GM04504 (cell line): ENCODE measurements at regions not wholly inside any gene's neighbourhood (a gene's known extent, or its start where the extent isn't known, plus 50 kb on each side); places are given as distances from the start of the nearest gene placed in this dataset.

ENCODE experiments used
- DNase-seq: peaks from one replicate; pipeline ENCODE4 v3.0.0-alpha.2; 2012; ENCODE audit warnings: low read depth

DNA sequence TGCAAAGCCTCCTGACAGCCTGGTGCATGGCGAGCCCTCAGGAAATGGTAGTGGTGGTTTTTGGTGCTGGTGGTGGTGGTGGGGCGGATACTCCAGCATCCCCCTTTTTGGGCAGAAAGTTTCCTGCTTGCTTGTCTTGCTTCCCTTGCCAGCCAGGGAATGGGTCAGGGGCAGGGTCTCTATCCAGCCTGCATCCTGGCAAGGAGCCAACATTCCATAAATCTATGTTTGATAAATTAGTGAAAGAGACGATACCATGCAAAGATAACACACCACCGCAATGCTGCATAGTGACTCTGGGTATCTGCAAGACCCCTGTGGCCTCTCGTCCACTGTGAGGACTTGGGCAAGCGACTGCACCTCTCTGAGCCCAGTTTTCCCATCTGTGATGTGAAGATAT lies 246.2 kb downstream of the LRFN2 start:
- DNase-seq, result no peak

DNA sequence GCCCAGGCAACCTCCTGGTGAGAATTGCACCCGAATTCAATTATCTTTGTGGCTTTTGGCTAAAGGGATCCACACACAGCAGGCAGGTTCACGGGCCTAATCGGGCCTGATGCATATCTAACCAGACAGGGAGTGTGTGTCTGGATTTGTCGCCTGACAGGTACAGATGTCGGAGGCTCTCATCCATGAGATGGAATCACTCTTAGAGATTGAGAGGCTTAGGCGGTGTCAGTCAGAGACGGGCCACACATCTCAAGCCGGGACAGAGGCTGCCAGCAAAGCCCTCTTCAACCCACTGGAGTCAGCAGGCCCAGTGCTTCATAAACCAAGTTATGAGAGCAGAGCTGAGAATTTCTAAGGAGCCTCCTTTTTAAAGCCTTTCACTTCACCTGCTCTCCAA lies 247.0 kb downstream of the LRFN2 start:
- DNase-seq, result no peak

DNA sequence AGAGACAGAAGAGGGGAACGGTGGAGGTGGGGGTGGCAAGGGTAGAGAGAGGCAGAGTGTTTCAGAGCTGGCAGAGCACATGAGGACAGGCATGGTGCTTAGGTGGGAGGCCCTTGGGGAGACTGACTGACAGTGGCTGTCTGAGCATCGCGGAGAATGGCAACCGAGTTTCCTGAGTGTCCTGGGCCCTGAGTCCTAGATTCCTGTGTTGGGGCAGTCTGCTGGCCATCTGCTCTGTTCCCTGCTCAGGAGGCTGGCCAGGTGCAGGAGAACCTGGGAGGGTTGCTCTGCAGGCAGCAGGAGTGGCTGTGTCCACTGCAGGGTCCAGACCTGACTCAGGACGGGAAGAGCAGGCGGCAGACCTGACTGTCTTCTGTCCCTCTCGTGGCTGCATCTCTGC lies 248.9 kb downstream of the LRFN2 start:
- no peak for DNase-seq

DNA sequence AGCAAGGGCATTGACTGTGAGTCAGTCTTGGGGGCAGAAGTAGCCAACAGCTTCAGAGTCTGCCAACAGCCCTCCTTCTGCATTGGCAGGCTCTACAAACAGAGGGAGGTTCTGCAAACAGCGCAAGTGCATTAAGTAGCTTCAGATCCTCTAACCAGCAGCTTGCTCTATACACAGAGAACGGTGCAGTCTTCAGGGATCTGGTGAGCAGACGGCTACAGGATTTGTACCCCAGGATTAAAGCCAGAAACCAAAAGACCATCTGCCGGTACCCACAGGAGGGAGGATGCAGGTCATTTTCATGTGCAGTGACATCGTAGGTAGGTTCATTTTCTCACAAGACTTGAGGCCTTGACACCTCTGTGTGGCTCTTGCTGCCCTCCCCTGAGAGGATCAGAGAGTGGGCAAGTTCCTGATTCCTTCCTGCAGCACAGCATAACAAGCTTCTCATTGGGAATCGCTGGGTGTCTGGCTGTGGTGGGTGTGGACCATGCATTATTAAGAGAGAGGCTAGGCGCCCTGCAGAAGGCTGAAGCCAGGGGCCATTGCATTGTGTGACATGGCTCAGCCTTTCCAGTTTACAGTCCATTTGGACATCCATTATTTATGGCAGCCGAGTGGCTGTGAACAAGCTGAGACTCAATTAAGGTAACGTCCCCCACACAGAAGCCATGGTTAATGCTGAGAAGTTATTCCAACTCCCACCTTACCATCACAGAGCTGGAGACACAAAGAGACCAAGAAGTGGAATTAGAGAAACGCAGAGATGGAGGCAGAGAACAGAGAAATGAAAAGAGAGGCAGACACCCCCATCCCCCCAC lies 250.0 kb downstream of the LRFN2 start:
- no peak for DNase-seq

DNA sequence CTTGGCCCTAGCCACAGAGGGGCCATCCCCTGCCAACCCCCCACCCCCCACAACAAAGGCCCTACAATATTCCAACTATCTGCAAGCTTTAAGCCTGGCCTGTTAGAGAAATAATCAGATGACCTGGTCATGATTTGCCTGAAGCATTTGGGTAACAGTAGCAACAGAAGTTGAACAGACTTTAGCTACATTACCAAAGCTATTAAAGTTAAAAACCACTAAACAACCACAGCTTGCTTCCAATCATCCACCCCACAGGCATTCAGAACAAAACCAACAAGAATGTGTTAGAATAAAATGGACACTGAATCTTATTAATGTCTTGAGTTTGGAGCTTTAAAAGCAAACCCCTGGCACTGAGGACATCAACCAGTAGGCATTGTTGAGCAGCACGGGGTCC lies 250.9 kb downstream of the LRFN2 start:
- DNase-seq, result no peak

DNA sequence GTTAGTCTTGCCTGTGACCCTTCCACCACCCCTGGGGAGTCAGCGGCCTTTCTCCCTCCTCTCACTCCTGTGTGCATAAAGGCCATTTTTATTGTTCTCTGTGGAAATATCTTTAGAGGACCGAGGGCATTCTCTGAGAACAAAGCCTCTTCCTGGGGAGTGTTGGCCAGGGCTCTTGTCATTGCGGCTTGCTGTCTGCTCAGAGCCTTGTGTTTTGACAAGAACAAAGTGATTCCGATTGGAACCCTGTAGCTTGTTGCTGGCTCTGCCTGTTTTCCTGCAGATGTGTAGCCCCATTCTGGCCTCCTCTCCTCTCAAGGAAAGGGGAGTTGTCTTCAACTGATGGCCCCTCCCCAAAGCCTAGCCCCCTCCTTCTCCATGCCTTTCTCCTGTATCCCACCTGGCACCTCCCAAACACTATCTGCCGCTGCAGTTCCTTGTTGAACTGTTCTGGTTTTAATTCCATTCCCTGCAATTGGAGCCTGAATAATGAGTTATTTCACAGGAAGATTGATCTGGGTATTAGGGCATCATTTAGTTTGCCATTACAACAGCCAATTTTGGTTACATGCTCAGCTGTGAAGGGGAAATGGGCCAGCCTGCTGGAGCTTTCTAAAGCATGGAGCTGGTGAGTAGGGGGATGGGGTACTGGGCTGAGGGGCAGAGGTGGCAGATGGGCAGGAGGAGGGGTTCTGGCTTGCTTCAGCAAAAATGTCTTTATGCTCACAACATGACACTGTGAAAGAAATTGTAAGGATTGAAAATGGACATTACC lies 252.5 kb downstream of the LRFN2 start:
- DNase-seq, result no peak

DNA sequence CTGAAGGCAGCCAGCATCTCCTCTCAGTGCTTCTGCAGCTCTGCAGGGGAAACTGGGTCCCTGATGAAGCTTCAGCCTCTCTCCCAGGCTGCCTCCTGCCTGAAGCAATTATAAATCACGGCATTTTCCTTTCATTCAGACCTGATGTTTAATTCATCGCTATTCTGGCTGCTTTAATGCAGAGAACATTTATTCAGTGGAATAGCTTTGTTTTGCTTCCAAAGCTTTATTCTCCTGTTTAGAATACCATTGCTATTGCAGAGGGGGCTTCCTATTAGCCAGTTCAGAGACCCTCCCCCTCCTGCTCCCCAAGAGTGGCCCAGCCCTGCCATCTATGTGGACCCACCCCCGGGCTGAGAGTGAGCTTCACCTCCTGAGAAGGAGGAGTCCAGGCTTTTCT lies 255.6 kb downstream of the LRFN2 start:
- DNase-seq, result no peak

DNA sequence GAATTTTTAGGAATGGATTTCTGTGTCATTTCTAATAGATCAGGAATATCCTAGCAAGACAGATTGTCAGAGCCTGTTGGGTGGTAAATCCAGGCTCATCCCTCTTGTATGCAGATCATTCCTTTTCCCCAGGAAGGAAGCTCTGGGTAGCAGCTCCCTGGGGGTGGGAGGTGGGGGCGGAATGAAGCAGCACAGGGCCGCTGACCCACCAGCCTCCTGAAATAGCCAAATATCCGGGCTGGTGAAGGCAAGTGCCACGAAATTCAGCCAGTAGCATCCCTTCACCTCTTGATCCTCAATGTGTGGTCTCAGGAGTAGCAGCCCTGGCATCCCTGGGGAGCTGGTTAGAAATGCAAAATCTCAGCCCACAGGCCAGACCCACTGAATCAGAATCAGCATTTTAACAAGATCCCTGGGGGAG lies 256.9 kb downstream of the LRFN2 start:
- DNase-seq, result no peak

DNA sequence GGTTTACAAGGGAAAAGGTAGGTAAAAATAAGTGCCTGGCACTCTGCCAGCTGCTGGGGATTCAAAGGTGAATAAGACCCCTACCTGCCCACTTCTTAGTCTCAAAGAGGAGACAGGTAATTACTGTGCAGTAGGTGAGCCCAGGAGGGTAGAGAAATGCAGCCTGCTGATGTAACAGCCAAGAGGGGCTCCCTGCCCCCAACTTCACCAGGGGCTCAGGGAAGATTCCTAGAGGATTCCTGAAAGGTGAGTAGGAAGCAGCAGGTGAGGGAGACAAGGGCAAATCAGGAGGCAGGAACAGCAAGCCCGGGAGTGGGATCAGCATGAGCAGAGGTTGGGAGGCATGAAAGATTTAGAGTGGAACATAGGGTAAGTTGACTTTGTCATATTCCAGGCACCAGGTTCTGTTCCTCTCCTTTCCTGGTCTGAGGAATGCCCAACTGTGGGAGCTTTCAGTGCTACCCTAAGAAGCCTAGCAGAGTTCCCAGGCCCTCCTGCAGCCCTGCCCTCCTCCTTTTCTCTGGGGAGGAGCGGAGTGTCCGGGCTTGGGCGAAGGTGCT lies 258.1 kb downstream of the LRFN2 start:
- no peak for DNase-seq

DNA sequence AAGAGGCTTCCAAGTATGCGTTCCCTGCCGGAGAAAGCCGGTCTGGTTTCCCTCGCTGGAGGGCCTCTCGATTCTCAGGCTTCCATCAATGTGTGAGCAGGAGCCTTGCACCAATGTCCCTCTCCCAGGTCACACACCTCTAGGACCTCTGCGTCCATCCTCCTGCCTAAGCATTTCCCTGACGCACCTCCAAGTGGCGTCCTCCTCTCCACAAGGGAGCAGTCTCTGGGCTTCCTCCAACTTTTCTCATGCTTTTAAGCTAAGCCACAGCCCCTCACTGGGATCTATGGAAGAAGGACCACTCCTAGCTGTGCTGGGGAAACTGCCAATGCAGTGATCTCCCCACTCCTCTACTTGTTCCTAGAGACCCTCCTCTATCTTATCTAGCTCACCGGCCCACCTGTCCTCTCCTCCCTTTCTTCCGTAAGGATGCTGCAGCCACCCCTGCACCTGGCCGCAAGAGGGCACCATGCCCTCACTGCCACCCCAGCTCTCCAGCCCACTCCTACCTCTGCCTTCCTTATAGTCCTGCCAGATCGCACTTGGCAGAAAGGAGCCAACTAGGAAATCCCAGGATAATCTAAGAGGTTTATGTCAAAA lies 258.7 kb downstream of the LRFN2 start:
- DNase-seq, result no peak

DNA sequence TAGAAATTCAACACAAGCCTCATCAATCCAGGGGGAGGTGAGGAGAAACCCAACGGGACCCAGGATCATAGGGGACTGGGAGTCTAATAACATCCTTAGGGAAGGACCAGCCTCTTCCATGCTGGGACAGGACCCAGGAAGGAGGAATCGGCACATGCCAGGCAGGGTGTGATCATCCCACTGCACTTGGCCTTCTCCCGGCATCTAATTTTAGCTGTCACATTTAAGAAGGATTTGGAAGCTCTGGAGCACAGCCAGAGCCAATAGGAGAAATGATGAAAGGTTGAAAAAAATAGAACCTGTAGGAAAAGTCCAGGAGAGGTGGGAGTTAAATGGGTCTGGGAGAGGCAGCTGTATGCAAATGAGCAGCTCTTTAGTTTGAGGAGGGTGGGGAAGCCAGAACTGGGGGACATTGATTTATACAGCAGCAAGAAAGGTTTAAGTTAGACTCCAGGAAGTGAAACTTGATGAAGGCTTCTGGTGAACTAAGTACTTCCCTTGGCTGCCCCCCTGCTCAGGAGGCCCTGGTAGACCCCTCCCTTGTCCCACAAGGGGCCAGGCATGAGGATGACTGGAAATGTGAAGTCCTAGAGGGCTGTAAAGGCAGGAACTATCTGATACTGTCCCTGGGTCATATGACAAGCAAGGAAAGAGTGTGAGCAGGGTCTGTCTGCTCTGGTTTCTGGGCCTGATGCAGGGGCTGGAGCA lies 260.3 kb downstream of the LRFN2 start:
- DNase-seq, result no peak

DNA sequence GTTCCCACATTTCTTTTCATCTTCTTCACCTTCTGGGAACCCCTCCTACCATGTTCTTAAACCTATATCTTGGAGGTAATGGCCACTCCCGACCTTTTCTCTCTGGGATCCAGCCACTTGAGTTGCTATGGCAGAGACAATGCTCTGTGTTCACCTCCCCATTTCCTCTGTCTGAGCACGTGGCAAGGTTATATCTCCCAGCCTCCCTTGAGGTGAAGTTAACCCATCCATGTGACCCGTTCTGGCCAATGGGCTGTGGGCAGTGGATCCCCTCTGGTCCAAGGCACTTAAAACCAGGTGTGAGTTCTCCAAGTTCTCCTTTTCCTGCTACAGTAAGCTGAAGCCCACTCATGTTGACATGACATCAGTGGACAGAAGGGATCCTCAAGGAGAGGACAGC lies 261.4 kb downstream of the LRFN2 start:
- no peak for DNase-seq

DNA sequence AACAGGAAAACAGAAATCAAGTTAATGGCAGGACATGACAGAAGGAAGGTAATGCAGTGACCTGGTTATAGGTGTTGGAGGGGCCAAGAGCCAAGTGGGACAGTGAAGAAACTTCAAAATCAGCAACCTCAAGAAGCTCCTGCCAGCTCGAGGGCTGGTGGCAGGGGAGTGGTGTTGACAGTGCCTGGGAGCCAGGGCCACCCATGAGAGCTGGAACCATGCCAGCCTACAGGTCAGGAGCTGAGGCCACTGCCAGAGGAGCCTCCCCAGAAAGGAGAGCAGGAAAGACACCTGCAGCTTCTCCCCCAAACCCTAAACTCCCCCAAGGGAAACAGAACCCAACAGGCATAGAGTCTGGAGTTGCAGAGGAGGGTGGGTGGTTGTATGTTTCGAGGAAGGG lies 262.1 kb downstream of the LRFN2 start:
- no peak for DNase-seq

DNA sequence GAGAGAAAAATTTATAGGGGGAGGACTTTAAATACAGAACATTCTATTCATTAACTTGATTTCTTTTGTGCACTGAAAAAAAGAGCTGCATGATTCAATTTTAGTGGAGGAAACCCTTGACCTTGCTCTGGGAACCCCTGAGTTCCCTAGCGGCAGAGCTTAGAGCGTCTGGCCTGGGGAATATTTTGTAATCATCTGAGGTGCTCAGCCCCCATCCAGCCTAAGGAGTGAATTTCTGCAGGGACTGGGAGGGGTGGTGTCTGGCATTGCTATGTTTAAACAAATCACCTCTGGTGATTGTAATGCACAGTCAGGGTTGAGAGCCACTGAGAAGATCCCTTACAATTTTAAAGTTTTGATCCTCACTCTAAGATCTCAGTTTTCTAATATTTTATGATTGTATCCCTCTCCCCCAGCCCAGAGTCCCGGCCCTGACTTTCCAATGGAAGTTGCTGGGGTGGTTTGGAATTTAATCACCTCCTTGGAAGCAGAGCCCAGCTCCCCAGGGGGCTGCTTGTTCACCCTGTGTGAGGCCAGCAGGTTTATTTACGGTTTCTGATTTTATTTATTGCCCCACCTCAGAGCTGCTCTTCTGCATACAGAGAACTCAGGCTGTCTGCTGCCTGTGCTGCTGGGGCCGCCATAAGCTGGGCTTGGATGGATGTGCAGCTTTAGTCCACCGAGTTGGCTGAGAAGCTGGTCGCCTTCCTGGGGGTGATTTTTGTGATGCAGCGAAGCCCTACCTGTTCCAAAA lies 263.1 kb downstream of the LRFN2 start:
- no peak for DNase-seq

DNA sequence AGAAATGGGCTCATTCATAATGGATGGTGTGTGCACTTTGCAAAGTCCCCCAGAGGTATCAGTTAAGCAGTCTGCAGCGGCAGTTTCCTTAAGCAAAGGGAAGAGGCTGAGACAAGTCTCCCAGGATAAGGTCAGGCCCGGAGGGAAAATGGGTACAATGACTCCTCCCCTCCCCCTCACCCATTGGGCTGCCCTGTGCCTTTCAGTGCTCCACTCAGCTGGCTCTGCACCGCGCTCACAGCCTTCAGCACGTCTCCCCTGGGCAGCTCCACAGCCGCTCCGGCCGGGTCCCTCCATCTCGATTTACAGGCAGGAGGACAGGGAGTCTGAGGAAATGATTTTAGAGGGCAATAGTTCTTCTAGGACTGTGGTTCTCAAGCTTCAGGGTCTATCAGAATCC lies 264.8 kb downstream of the LRFN2 start:
- DNase-seq, result no peak

DNA sequence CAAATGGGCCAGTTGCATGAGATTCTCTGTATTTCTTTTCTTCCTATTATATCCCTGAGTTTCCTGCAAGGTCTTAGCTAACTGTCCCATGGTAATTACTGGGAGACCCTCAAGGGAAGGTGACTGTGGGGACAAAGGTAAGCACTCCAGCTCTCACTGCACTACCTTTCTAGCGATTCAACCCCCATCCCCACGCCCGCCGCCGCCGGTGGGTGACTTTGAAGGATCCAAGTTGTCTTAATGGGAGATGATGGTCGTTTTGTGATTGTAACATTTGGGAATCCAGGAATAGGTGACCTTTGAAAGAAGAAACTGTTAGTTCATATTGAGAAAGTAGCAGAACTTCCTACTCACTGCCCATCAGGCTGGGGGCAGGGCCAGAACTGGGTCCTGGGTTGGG lies 265.5 kb downstream of the LRFN2 start:
- DNase-seq, result no peak

DNA sequence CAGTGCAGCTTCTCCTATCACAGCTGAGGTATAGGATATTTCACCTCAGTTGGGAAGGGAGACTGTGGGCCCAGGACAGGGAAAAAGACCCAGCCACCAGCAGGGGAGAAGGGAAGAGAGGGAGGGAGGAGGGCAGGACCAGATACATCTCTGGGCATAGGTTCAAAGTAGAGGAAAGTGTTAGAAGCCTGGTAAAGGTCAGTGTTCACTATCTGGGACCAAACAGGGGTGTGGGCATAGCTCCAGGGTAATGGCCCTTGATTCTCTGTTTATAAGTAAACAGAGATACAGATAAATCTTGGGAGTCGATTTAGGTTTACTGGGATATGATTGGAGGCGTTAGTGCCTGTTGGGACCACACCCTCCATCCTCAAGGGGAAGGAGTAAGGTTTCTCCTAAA lies 266.2 kb downstream of the LRFN2 start:
- no peak for DNase-seq

DNA sequence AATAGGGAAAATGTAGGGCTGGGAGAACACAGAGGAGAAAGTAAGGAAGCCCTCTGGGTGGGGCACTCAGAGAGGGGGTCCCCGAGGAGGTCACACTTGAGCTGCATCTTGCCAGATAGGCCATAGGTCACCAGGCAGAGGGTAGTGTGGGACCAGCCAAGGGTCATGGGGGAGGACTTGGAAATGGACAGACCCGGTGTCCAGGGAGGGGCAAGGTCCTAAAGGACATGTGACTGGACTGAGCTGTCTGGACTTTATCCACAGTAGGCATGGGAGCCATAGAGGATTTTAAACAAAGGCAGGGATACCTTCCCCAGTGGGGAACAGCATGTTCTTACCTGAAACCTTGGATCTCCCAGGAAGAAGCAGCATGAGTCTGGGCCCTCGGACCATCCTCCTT lies 266.7 kb downstream of the LRFN2 start:
- no peak for DNase-seq

DNA sequence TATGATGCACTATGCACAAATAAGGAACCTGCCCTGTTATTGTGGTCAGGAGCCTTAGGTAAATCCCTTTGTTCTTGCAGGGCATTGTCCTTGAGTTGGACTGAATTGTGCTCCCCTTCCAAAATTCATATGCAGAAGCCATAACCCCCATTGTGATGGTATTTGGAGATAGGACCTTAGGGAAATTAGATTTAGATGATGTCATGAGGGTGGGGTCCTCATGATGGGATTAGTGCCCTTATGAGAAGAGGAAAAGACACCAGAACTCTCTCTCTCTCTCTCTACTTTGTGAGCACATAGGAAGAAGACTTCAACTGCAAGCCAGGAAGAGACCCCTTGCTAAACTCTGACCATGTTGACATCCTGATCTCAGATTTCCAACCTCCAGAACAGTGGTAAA lies 268.0 kb downstream of the LRFN2 start:
- no peak for DNase-seq

DNA sequence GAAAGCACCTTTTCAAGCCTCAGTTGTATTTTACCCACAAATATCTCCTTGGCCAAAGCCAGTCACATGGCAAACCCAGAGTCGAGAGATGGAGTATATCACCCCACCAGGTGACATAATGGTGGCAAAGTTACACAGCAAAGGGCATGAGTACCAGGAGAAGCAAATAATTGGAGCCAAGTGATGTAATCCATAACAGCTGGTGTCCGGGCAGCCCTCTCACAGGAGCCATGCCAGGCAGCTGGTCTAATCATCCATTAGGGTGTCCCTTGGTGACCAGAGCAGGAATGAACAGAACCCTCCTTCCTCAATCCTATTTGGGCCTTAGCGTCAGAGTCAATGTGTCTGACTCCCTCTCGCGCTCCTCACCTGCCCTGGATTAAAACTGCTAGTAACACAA lies 272.1 kb downstream of the LRFN2 start:
- no peak for DNase-seq

DNA sequence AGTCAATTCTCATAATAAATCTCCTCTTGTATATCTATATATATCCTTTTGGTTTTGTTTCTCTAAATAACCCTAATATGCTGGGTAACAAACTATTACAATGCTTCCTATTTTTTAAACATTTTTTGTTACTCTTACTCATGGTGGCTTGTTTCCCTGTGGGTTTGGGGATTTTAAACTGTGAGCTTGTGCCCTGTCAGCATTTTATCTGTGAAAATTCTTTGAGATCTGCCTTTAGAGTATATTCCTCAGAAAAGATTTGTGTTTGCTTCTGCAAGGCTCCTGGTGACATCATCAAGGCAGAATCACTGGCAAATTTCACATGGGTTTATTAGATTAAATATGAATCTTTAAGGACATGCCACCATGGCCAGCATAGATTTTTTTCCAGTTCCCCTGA lies 273.6 kb downstream of the LRFN2 start:
- DNase-seq, result no peak
